ENCODE measurements at regions not wholly inside any gene's neighbourhood (a gene's known extent, or its start where the extent isn't known, plus 50 kb on each side); places are given as distances from the start of the nearest gene placed in this dataset.

DNA sequence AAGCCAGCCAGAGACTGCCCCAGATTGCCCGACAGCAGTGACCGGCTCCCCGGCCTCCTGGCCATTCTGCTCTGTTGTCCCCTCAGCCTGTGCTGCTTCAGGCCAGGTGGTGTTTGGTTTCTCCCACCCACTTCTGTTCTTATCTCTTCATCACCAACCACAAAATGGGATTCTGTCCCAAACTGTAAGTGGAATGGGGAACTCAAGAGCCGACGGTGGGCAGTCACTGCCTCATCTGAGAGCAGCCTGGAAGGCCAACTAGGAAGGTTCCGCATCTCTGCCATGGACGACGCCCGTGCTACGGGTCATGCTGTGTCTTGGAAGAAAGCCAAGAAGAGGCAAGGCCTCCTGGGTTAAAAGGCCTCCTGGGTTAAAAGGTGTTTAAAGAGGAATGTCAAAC, 219.0 kb upstream of the PIK3R1 start:
- peaks cover 14% of the 10 kb centered on the region for H3K4me1 ChIP-seq (ENCODE audit: control insufficient read depth, extremely low read depth, insufficient read depth, low read length)
- no peak overlapping the region for H3K4me3 ChIP-seq (replicated peaks in 1 of 3; ENCODE audit: insufficient read depth in 1 of 3, low read depth in 1 of 3, low read length in 3 of 3)
- H3K36me3 ChIP-seq (ENCODE audit: control insufficient read depth in 2 of 2, extremely low read depth in 1 of 2, insufficient read depth in 2 of 2, low read length in 2 of 2) = no peaks in the 10 kb centered on the region
- DNase-seq (ENCODE audit: low read depth, low spot score) (no peak), FAIRE-seq (no peak)
- BruUV-seq (replicated peaks) = no TSS peak
- no peaks in the 10 kb centered on the region for H3K27me3 ChIP-seq (ENCODE audit: control insufficient read depth in 2 of 2, insufficient read depth in 2 of 2, low read length in 2 of 2)
- ChIA-PET CTCF (no interaction called here), POLR2A (no interaction called here)
- H3K4me2 ChIP-seq (ENCODE audit: insufficient read depth, low read length) = no peak overlapping the region
- no peak overlapping the region for H3K9ac ChIP-seq (replicated peaks; ENCODE audit: extremely low read depth, insufficient read depth, low read length)
- no peak overlapping the region for H3K27ac ChIP-seq (ENCODE audit: insufficient read depth, low read depth, low read length)
- intact Hi-C loops (cut with micrococcal nuclease) = loop anchor here (5.0 kb wide), 1 partner anchor 749 kb away; no protein-coding TSS in a partner anchor
- no peaks in the 10 kb centered on the region for H3K79me2 ChIP-seq (ENCODE audit: control insufficient read depth, insufficient read depth, low read length)
- TF ChIP-seq CTCF (IDR thresholded peaks at IDR 0.05; ENCODE audit: extremely low read depth in 1 of 2, insufficient read depth in 1 of 2, low read depth in 1 of 2, low read length in 2 of 2) (no peak), MYC (IDR thresholded peaks at IDR 0.05; ENCODE audit: low read depth, low read length) (no peak), FOS (IDR thresholded peaks at IDR 0.05; ENCODE audit: borderline replicate concordance, insufficient read depth, low read length) (no peak), MAX (IDR thresholded peaks at IDR 0.05; ENCODE audit: insufficient read depth, insufficient read length) (no peak), JUN (IDR thresholded peaks at IDR 0.05; ENCODE audit: borderline replicate concordance, insufficient read depth, insufficient read length, low read depth) (no peak), POLR2AphosphoS5 (IDR thresholded peaks at IDR 0.05; ENCODE audit: insufficient read depth, low read depth, low read length) (no peak), EZH2 (IDR thresholded peaks at IDR 0.05; ENCODE audit: borderline replicate concordance, low read depth, low read length, severe bottlenecking) (no peak), GATA2 (IDR thresholded peaks at IDR 0.05; ENCODE audit: insufficient read depth, insufficient read length, low read depth, low read length) (no peak), POLR2A (IDR thresholded peaks at IDR 0.05; ENCODE audit: low read depth, low read length) (no peak)
- dilution Hi-C loops (cut with MboI; ENCODE audit: extremely low pct_ligation_motif_present, low sequenced_read_pairs) = no loop called here
- no peak overlapping the region for H2AFZ ChIP-seq (ENCODE audit: low read depth, low read length)
- no peaks in the 10 kb centered on the region for H3K9me3 ChIP-seq (replicated peaks; ENCODE audit: control insufficient read depth, insufficient read depth, low read length)
- H4K20me1 ChIP-seq (replicated peaks; ENCODE audit: control insufficient read depth, extremely low read depth, insufficient read depth, low read length) = no peaks in the 10 kb centered on the region
- H3K9me1 ChIP-seq (replicated peaks; ENCODE audit: control insufficient read depth, extremely low read depth, insufficient read depth, low read length) = no peaks in the 10 kb centered on the region

All from endothelial cell of umbilical vein (primary cell).